PC-9 (cell line): ENCODE measurements at regions not wholly inside any gene's neighbourhood (a gene's known extent, or its start where the extent isn't known, plus 50 kb on each side); places are given as distances from the start of the nearest gene placed in this dataset.

Experiments used
- EZH2 ChIP-seq: fragments of 200-600 bp; sonication (generic); IDR thresholded peaks from 2 replicates; pipeline ENCODE4 v1.8.0; 2017; ENCODE audit warnings: antibody characterized with exemption, low read depth
- TF ChIP-seq, protein P1 (sequence below): fragments of 200-600 bp; sonication (generic); conservative IDR thresholded peaks from 2 replicates; pipeline ENCODE4 v1.6.1; 2017; ENCODE audit warnings: mixed run types, antibody characterized with exemption, mild to moderate bottlenecking, moderate library complexity

GRCh38 chr14:43894534-43894933, 612.5 kb downstream of the FSCB start:
- TF ChIP-seq, protein P1, sequence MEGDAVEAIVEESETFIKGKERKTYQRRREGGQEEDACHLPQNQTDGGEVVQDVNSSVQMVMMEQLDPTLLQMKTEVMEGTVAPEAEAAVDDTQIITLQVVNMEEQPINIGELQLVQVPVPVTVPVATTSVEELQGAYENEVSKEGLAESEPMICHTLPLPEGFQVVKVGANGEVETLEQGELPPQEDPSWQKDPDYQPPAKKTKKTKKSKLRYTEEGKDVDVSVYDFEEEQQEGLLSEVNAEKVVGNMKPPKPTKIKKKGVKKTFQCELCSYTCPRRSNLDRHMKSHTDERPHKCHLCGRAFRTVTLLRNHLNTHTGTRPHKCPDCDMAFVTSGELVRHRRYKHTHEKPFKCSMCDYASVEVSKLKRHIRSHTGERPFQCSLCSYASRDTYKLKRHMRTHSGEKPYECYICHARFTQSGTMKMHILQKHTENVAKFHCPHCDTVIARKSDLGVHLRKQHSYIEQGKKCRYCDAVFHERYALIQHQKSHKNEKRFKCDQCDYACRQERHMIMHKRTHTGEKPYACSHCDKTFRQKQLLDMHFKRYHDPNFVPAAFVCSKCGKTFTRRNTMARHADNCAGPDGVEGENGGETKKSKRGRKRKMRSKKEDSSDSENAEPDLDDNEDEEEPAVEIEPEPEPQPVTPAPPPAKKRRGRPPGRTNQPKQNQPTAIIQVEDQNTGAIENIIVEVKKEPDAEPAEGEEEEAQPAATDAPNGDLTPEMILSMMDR: peak; percentile 72
- no peak for TF ChIP-seq EZH2
